ENCODE measurements at regions not wholly inside any gene's neighbourhood (a gene's known extent, or its start where the extent isn't known, plus 50 kb on each side); places are given as distances from the start of the nearest gene placed in this dataset.

DNA sequence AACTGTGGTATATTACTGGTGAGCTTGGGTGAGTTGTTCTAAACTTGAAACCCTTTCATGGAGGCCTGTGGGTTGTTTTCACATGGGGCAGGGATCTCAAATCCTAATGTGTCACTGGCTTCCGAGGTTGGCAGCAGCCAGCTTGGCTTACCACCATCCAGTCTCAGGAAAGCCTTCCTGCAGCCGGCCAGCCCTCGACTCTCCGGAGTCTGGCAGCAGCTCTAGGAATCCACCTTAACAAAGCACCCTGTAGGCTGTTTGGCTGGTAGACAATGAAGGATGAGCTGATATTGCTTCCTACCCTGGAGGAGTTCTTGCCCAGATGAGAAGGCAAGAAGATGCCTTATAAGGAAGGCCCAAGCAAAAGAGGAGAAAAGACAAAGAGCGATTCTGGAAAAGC is 188.3 kb downstream of the KLF12 start:
- DNase-seq (ENCODE audit: low spot score) = peak; percentile 78
- intact Hi-C loops (cut with DNase I) = no loop called here

DNA sequence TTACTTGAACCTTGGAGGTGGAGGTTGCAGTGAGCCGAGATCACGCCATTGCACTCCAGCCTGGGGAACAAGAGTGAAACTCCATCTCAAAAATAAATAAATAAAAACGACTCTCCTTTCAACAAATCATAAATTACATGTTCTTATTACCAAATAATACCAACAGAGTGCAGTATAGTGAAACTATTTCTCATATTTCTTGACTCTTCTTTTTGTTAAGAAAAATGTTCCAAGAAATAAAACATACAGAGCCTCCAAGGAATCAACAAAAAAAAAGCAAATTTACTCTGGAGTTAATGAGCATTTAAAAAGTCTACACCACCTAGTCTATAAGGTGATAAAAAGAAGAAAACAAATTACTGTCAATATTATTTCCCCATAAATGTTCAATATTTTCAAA is 188.8 kb downstream of the KLF12 start:
- intact Hi-C loops (cut with DNase I) = no loop called here

DNA sequence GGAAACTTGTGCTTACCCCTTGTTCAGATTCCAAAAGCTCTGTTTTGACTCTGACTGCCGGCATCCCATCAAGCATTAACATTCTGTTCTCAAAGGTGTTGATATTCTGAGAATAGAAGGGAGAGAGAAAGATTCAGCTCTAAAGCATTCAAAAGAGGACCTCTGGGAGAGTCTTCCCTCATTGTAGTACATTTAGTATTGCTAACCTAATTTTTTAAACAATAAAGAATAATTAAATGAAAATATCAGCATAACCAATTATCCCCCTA is 190.3 kb downstream of the KLF12 start:
- no peak for DNase-seq (ENCODE audit: low spot score)
- intact Hi-C loops (cut with DNase I) = no loop called here

More for the DNA sequence above, 188.8 kb downstream of the KLF12 start:
- no peak for DNase-seq (ENCODE audit: low spot score)

GRCh38 chr13:73943137-73943964 is 190.9 kb downstream of the KLF12 start:
- DNase-seq (ENCODE audit: low spot score) = no peak
- intact Hi-C loops (cut with DNase I) = no loop called here

- intact Hi-C loops (cut with DNase I) = no loop called here
- DNase-seq (ENCODE audit: low spot score) = no peak
These were observed 192.5 kb downstream of the KLF12 start for GRCh38 chr13:73941752-73942151.

GRCh38 chr13:73940098-73940497 is 194.1 kb downstream of the KLF12 start:
- intact Hi-C loops (cut with DNase I) = no loop called here
- DNase-seq (ENCODE audit: low spot score) = no peak

- DNase-seq (ENCODE audit: low spot score) = no peak
- intact Hi-C loops (cut with DNase I) = no loop called here
These were observed 194.6 kb downstream of the KLF12 start for GRCh38 chr13:73939603-73940002.

GRCh38 chr13:73939071-73939380 is 195.2 kb downstream of the KLF12 start:
- intact Hi-C loops (cut with DNase I) = no loop called here
- DNase-seq (ENCODE audit: low spot score) = no peak

DNA sequence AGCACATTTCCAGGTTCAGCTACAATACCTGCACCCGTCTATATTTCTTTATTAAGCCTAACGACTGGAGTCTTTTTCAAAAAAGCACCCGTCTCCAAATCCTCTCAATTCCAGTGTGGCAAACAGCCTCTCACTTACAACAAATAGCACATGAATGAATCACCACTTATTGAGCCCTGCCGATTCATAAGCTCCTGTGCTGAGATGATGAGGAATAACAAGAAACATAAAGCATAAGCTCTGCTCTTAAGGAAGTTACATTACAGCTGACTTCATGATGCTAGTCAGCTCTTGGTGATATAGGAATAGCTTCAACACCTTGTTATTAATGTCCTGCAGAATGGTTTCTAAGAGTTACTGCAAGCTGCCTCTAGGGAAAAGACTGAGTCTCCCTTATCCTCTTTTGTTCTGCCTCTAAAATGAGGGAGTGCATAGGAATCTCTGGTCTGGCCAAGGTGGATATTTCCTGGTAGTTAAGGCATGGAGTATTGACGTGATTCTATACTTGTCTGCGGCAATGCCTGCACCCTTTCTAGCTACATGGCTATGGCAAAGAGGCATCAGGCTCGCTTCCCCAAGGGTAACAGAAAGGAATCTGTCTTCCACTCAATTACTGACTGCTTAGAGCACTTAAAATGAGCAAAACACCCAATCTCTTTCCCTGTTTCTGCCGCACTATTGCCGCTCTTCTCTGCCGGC is 195.7 kb downstream of the KLF12 start:
- DNase-seq (ENCODE audit: low spot score) = no peak
- intact Hi-C loops (cut with DNase I) = no loop called here

GRCh38 chr13:73937441-73937840 is 196.8 kb downstream of the KLF12 start:
- intact Hi-C loops (cut with DNase I) = no loop called here
- DNase-seq (ENCODE audit: low spot score) = no peak

DNA sequence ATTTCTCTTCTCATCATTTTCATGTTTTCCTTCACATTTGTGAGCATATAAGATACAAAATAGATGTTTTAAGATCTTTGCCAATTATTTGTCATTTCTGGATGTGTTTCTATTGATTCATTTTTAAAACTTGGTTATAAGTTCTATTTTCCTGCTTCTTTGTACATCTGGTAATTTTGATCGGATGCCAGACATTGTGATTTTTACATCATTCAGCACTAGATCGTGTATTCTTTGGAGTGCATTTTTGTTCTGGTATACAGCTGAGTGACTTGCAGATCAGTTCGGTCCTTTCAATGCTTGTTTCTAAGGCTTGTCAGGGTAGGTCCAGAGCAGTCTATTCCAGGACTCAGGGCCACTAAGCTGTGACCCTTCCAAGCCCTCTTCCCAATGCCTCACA is 198.2 kb downstream of the KLF12 start:
- intact Hi-C loops (cut with DNase I) = no loop called here
- DNase-seq (ENCODE audit: low spot score) = no peak

- DNase-seq (ENCODE audit: low spot score) = no peak
- intact Hi-C loops (cut with DNase I) = no loop called here
These were observed 199.4 kb downstream of the KLF12 start for GRCh38 chr13:73934771-73935170.

DNA sequence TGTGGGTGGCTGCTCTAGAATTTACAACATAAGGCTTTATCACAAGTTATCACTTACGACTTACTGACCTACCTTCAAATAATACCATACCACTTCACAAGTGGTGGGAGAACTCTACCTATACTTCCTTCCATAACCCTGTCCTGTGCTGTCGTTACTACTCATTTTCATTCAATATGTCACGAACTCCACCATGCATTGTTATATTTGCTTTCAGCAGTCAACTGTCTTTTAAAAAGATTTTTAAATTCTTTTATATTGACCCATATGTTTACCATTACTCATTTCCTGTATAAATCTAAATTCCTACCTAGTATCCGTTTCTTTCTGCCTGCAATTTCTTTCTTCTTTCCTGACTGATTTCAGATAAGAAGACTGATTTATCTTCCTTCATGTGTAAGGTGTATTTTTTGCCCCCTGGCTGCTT is 200.0 kb downstream of the KLF12 start:
- DNase-seq (ENCODE audit: low spot score) = no peak
- intact Hi-C loops (cut with DNase I) = no loop called here

GRCh38 chr13:73933795-73934194 is 200.4 kb downstream of the KLF12 start:
- intact Hi-C loops (cut with DNase I) = no loop called here

DNA sequence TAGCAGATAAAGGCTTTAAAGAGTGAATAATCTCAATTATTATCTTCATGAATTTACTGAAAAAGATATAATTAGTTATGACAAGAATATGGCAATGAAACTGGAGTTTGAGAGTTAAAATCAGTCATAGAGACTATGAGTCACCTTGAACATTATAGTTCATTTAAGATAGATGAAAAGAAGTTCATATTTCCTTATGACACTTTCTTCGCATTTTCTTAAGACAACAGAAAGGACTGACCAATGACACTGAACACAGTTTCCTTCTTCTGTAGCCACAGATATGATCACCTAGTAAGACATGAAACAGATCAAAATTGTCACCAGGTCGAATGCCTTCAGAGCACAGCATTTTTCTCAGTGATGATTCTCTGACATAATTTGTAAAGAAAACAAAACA is 202.1 kb downstream of the KLF12 start:
- DNase-seq (ENCODE audit: low spot score) = no peak
- intact Hi-C loops (cut with DNase I) = no loop called here

More at GRCh38 chr13:73933795-73934194, 200.4 kb downstream of the KLF12 start:
- no peak for DNase-seq (ENCODE audit: low spot score)

DNA sequence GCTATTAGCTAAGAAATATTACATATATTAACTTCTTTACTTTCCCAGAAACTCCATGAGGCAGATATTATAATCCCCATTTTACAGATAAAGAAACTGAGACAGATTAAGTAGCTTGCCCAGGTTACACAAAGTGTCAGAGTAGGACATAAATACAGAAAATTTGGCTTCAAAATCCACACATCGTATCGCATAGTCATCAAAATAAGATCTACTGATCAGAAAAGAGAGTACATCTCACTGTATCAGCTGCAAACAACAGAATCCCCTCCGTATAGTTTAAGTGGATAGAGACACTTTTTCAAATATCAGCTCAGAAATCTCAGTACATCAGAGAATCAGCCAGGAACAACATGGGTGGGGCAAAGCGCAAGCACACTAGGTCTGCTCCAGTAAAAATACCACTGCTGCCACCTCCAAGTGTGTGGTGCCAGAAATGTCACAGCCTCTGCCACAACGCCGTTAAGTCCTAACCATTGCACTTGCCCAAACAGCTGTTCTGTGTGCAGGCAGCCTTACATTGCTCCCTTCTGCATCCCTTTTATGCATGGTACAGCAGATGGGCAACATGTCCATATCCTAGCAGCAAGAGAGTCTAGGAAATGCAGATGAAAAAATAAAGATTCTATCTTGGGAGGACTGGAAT is 204.8 kb downstream of the KLF12 start:
- intact Hi-C loops (cut with DNase I) = no loop called here

GRCh38 chr13:73924607-73925006 is 209.6 kb downstream of the KLF12 start:
- no peak for DNase-seq (ENCODE audit: low spot score)
- intact Hi-C loops (cut with DNase I) = no loop called here

More for the DNA sequence above, 204.8 kb downstream of the KLF12 start:
- no peak for DNase-seq (ENCODE audit: low spot score)

- intact Hi-C loops (cut with DNase I) = no loop called here
- no peak for DNase-seq (ENCODE audit: low spot score)
These were observed 211.5 kb downstream of the KLF12 start for GRCh38 chr13:73922493-73923393.

DNA sequence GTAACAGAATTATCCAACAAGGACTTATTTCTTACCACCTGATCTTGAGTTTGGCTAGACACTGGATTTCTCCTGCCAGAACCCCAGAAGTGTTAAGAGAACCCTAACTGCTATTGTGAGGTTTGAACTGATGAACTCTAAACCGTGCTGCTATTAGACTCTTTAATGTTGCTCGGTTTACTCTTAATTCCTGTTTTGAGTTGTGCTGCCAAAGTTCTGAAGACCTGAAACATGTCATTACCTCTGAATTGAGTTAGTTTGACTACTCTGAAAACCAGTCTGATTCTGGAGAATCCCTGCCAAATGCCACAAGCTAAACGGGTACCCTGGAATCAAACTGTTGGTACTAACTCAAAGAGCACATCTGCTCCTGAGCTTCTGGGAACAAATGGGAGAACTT is 215.5 kb downstream of the KLF12 start:
- DNase-seq (ENCODE audit: low spot score) = no peak
- intact Hi-C loops (cut with DNase I) = no loop called here

Data from posterior vena cava (tissue), 2 donors.